ENCODE measurements at regions not wholly inside any gene's neighbourhood (a gene's known extent, or its start where the extent isn't known, plus 50 kb on each side); places are given as distances from the start of the nearest gene placed in this dataset.
"Not testable (repeated sequence)": the region's sequence is repeated elsewhere in the genome, so short reads cannot be mapped to it uniquely, and the experiment has no call there.

DNA sequence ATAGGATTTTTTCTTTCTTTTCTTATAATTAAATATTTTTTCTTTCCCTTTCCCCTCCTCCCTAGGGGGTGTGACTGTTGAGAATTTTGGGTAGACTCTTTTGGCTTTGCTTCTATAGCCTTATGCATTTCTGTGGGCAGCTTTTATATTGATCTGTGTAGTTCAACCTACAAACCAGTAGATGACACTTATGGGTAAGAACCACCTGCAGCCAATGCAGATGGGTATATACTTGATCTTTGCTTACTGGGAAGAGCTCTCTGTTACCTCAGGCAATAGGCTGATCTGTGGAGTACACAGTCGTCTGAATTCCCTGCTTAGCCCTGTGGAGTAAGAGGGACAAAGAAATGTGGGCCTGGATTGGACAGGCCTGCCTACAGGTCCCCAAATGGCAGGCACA is 102.7 kb upstream of the STARD4 start:
- no peak overlapping the region for H3K9ac ChIP-seq (ENCODE audit: low read length)
- no CpG with 5 or more reads among the region's 1 CpG for WGBS (ENCODE audit: extremely low coverage, insufficient coverage, insufficient read length)
- no peak overlapping the region for H3K4me3 ChIP-seq (ENCODE audit: low read depth, low read length)

DNA sequence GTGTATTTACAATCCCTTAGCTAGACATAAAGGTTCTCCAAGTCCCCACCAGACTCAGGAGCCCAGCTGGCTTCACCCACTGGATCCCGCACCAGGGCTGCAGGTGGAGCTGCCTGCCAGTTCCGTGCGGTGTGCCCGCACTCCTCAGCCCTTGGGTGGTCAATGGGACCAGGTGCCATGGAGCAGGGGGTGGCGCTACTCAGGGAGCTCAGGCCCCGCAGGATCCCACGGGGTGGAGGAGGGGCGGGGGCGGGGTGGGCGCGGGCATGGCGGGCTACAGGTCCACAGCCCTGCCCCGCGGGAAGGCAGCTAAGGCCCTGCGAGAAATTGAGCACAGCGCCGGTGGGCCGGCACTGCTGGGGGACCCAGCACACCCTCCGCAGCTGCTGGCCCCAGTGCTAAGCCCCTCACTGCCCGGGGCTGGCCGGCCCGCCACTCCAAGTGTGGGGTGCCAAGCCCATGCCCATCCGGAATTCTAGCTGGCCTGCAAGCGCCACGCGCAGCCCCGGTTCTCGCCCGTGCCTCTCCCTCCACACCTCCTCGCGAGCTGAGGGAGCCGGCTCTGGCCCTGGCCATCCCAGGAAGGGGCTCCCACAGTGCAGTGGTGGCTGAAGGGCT is 99.8 kb upstream of the STARD4 start:
- not testable (repeated sequence) for H4K12ac ChIP-seq (ENCODE audit: low read depth, low read length); H3K14ac ChIP-seq (ENCODE audit: low read length); H3K18ac ChIP-seq (ENCODE audit: low read length); H3K4me2 ChIP-seq (ENCODE audit: low read length); H3K9ac ChIP-seq (ENCODE audit: low read length); H3K4ac ChIP-seq (ENCODE audit: low read depth, low read length); H2BK5ac ChIP-seq (ENCODE audit: low read depth, low read length, poor library complexity); H2BK12ac ChIP-seq (ENCODE audit: low read length); H2AFZ ChIP-seq (ENCODE audit: insufficient read depth, low read length, poor library complexity); H3K27me3 ChIP-seq (ENCODE audit: insufficient read depth, low read length); H3K23ac ChIP-seq (ENCODE audit: low read length); DNase-seq; H3K27ac ChIP-seq (ENCODE audit: low read depth, low read length); H2BK120ac ChIP-seq (ENCODE audit: insufficient read depth, low read length, poor library complexity); H3K79me2 ChIP-seq (ENCODE audit: control insufficient read depth, insufficient read depth, low read length, poor library complexity); H4K91ac ChIP-seq (ENCODE audit: low read depth, low read length); H3K36me3 ChIP-seq (ENCODE audit: control insufficient read depth in 1 of 2, insufficient read depth in 2 of 2, low read length in 2 of 2); H3K79me1 ChIP-seq (ENCODE audit: low read length); H4K8ac ChIP-seq (ENCODE audit: low read depth, low read length); H3K4me1 ChIP-seq (ENCODE audit: control insufficient read depth in 1 of 2, insufficient read depth in 2 of 2, low read length in 2 of 2); H3K9me3 ChIP-seq (ENCODE audit: insufficient read depth, low read depth, low read length); H2AK5ac ChIP-seq (ENCODE audit: low read length); H3K4me3 ChIP-seq (ENCODE audit: low read depth, low read length)
- no CpG with 5 or more reads among the region's 32 CpGs for WGBS (ENCODE audit: extremely low coverage, insufficient coverage, insufficient read length)

More for the DNA sequence above, 102.7 kb upstream of the STARD4 start:
- H4K12ac ChIP-seq (ENCODE audit: low read depth, low read length), result no peak overlapping the region
- no peak overlapping the region for H3K14ac ChIP-seq (ENCODE audit: low read length)
- H2AFZ ChIP-seq (ENCODE audit: insufficient read depth, low read length, poor library complexity), result no peak overlapping the region
- no peaks in the 10 kb centered on the region for H3K27me3 ChIP-seq (ENCODE audit: insufficient read depth, low read length)
- H3K36me3 ChIP-seq (ENCODE audit: control insufficient read depth in 1 of 2, insufficient read depth in 2 of 2, low read length in 2 of 2), result no peaks in the 10 kb centered on the region
- no peak overlapping the region for H2BK5ac ChIP-seq (ENCODE audit: low read depth, low read length, poor library complexity)
- no peak overlapping the region for H3K27ac ChIP-seq (ENCODE audit: low read depth, low read length)
- no peak overlapping the region for H3K18ac ChIP-seq (ENCODE audit: low read length)
- H3K4me1 ChIP-seq (ENCODE audit: control insufficient read depth in 1 of 2, insufficient read depth in 2 of 2, low read length in 2 of 2), result no peaks in the 10 kb centered on the region
- peaks cover 3% of the 10 kb centered on the region for H3K9me3 ChIP-seq (ENCODE audit: insufficient read depth, low read depth, low read length)
- no peak overlapping the region for H2AK5ac ChIP-seq (ENCODE audit: low read length)
- H4K91ac ChIP-seq (ENCODE audit: low read depth, low read length), result no peak overlapping the region
- H3K23ac ChIP-seq (ENCODE audit: low read length), result no peak overlapping the region
- H3K4ac ChIP-seq (ENCODE audit: low read depth, low read length), result no peak overlapping the region
- no peaks in the 10 kb centered on the region for H3K79me1 ChIP-seq (ENCODE audit: low read length)
- no peak overlapping the region for H2BK120ac ChIP-seq (ENCODE audit: insufficient read depth, low read length, poor library complexity)
- H4K8ac ChIP-seq (ENCODE audit: low read depth, low read length), result no peak overlapping the region
- no peaks in the 10 kb centered on the region for H3K79me2 ChIP-seq (ENCODE audit: control insufficient read depth, insufficient read depth, low read length, poor library complexity)
- no peak for DNase-seq
- H3K4me2 ChIP-seq (ENCODE audit: low read length), result no peak overlapping the region
- no peak overlapping the region for H2BK12ac ChIP-seq (ENCODE audit: low read length)

DNA sequence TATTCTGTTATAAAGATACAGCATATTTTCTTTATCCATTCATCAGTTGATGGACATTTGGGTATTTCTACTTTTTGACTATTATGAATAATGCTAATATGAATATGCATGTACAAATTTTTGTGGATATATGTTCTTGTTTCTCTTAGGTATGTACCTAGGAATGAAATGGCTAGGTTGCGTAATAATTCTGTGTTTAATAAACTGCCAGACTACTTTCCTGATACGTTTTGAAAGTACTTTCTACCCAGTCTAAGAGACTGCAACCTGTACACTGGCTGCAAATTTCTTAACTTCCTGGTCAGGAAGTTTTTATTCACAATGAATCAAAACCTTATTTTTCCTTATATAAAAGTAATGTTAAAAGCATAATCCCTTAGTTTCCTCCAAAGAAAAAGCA is 93.9 kb upstream of the STARD4 start:
- H2BK120ac ChIP-seq (ENCODE audit: insufficient read depth, low read length, poor library complexity), result no peak overlapping the region
- no peak overlapping the region for H3K4me3 ChIP-seq (ENCODE audit: low read depth, low read length)
- no peak overlapping the region for H4K91ac ChIP-seq (ENCODE audit: low read depth, low read length)
- H3K4ac ChIP-seq (ENCODE audit: low read depth, low read length), result no peak overlapping the region
- no peak overlapping the region for H3K14ac ChIP-seq (ENCODE audit: low read length)
- H3K18ac ChIP-seq (ENCODE audit: low read length), result no peak overlapping the region
- no peak overlapping the region for H2AK5ac ChIP-seq (ENCODE audit: low read length)
- H2AFZ ChIP-seq (ENCODE audit: insufficient read depth, low read length, poor library complexity), result no peak overlapping the region
- DNase-seq, result no peak
- no peak overlapping the region for H3K9ac ChIP-seq (ENCODE audit: low read length)
- H2BK12ac ChIP-seq (ENCODE audit: low read length), result no peak overlapping the region
- H3K27ac ChIP-seq (ENCODE audit: low read depth, low read length), result no peak overlapping the region
- H3K27me3 ChIP-seq (ENCODE audit: insufficient read depth, low read length), result no peaks in the 10 kb centered on the region
- no peaks in the 10 kb centered on the region for H3K4me1 ChIP-seq (ENCODE audit: control insufficient read depth in 1 of 2, insufficient read depth in 2 of 2, low read length in 2 of 2)
- WGBS (ENCODE audit: extremely low coverage, insufficient coverage, insufficient read length), result no CpG with 5 or more reads among the region's 2 CpGs
- no peaks in the 10 kb centered on the region for H3K36me3 ChIP-seq (ENCODE audit: control insufficient read depth in 1 of 2, insufficient read depth in 2 of 2, low read length in 2 of 2)
- no peak overlapping the region for H3K23ac ChIP-seq (ENCODE audit: low read length)
- no peak overlapping the region for H2BK5ac ChIP-seq (ENCODE audit: low read depth, low read length, poor library complexity)
- H3K4me2 ChIP-seq (ENCODE audit: low read length), result no peak overlapping the region
- H4K12ac ChIP-seq (ENCODE audit: low read depth, low read length), result no peak overlapping the region
- H3K79me1 ChIP-seq (ENCODE audit: low read length), result no peaks in the 10 kb centered on the region
- peaks cover under 1% of the 10 kb centered on the region for H3K9me3 ChIP-seq (ENCODE audit: insufficient read depth, low read depth, low read length)
- no peak overlapping the region for H4K8ac ChIP-seq (ENCODE audit: low read depth, low read length)
- no peaks in the 10 kb centered on the region for H3K79me2 ChIP-seq (ENCODE audit: control insufficient read depth, insufficient read depth, low read length, poor library complexity)

DNA sequence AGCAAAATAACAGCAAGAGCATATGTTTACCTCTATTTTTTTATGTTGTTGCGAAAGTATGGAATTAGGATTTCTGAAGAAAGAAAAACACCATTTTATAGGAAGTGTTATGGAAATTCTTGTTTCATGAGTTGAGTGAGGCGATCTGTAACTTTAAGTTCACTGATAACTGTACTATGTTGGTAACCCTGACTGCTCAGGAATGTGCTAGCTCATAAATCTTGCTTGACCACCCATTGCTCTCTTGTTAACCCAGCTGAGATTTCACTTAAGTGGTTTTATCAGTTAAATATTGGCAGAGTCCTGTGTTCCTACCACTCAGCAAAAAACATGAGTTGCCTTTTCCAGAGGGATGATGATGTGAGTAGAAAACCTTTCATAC is 91.1 kb upstream of the STARD4 start:
- no peak overlapping the region for H3K27ac ChIP-seq (ENCODE audit: low read depth, low read length)
- 100% methylated on average over 1 of the region's 2 CpGs for WGBS (ENCODE audit: extremely low coverage, insufficient coverage, insufficient read length)
- H3K79me2 ChIP-seq (ENCODE audit: control insufficient read depth, insufficient read depth, low read length, poor library complexity), result no peaks in the 10 kb centered on the region
- H3K4me2 ChIP-seq (ENCODE audit: low read length), result no peak overlapping the region
- no peak overlapping the region for H3K18ac ChIP-seq (ENCODE audit: low read length)
- H4K12ac ChIP-seq (ENCODE audit: low read depth, low read length), result no peak overlapping the region
- no peak overlapping the region for H3K14ac ChIP-seq (ENCODE audit: low read length)
- no peak overlapping the region for H4K8ac ChIP-seq (ENCODE audit: low read depth, low read length)
- H2AFZ ChIP-seq (ENCODE audit: insufficient read depth, low read length, poor library complexity), result no peak overlapping the region
- H2BK5ac ChIP-seq (ENCODE audit: low read depth, low read length, poor library complexity), result no peak overlapping the region
- no peak overlapping the region for H4K91ac ChIP-seq (ENCODE audit: low read depth, low read length)
- H2BK120ac ChIP-seq (ENCODE audit: insufficient read depth, low read length, poor library complexity), result no peak overlapping the region
- no peaks in the 10 kb centered on the region for H3K9me3 ChIP-seq (ENCODE audit: insufficient read depth, low read depth, low read length)
- no peaks in the 10 kb centered on the region for H3K4me1 ChIP-seq (ENCODE audit: control insufficient read depth in 1 of 2, insufficient read depth in 2 of 2, low read length in 2 of 2)
- H3K27me3 ChIP-seq (ENCODE audit: insufficient read depth, low read length), result no peaks in the 10 kb centered on the region
- no peak overlapping the region for H2BK12ac ChIP-seq (ENCODE audit: low read length)
- no peak for DNase-seq
- H3K4me3 ChIP-seq (ENCODE audit: low read depth, low read length), result no peak overlapping the region
- H3K79me1 ChIP-seq (ENCODE audit: low read length), result no peaks in the 10 kb centered on the region
- no peak overlapping the region for H3K9ac ChIP-seq (ENCODE audit: low read length)
- no peak overlapping the region for H3K4ac ChIP-seq (ENCODE audit: low read depth, low read length)
- H3K23ac ChIP-seq (ENCODE audit: low read length), result no peak overlapping the region
- H3K36me3 ChIP-seq (ENCODE audit: control insufficient read depth in 1 of 2, insufficient read depth in 2 of 2, low read length in 2 of 2), result no peaks in the 10 kb centered on the region
- no peak overlapping the region for H2AK5ac ChIP-seq (ENCODE audit: low read length)
